ENCODE measurements at regions not wholly inside any gene's neighbourhood (a gene's known extent, or its start where the extent isn't known, plus 50 kb on each side); places are given as distances from the start of the nearest gene placed in this dataset.

- peak overlapping the region; percentile 49 for H2BK5ac ChIP-seq (ENCODE audit: low read depth, low read length, poor library complexity)
- H3K27me3 ChIP-seq (ENCODE audit: insufficient read depth, low read length) = no peaks in the 10 kb centered on the region
- no peak overlapping the region for H3K27ac ChIP-seq (ENCODE audit: low read depth, low read length)
- peak overlapping the region; percentile 91 for H2BK120ac ChIP-seq (ENCODE audit: insufficient read depth, low read length, poor library complexity)
- peak overlapping the region; percentile 61 for H4K12ac ChIP-seq (ENCODE audit: low read depth, low read length)
- peaks cover 11 to 18% of the 10 kb centered on the region in 2 experiments for H3K4me1 ChIP-seq (ENCODE audit: control insufficient read depth in 1 of 2, insufficient read depth in 2 of 2, low read length in 2 of 2)
- H3K18ac ChIP-seq (ENCODE audit: low read length) = peak overlapping the region; percentile 74
- H3K79me1 ChIP-seq (ENCODE audit: low read length) = peaks cover 7% of the 10 kb centered on the region
- no peaks in the 10 kb centered on the region for H3K9me3 ChIP-seq (ENCODE audit: insufficient read depth, low read depth, low read length)
- H3K4me3 ChIP-seq (ENCODE audit: low read depth, low read length) = no peak overlapping the region
- DNase-seq = no peak
- no peak overlapping the region for H3K4me2 ChIP-seq (ENCODE audit: low read length)
- H3K4ac ChIP-seq (ENCODE audit: low read depth, low read length) = peak overlapping the region; percentile 34
- H2BK12ac ChIP-seq (ENCODE audit: low read length) = peak overlapping the region; percentile 96
- H2AFZ ChIP-seq (ENCODE audit: insufficient read depth, low read length, poor library complexity) = peak overlapping the region; percentile 82
- WGBS (ENCODE audit: extremely low coverage, insufficient coverage, insufficient read length) = no CpG with 5 or more reads among the region's 6 CpGs
- no peak overlapping the region for H3K9ac ChIP-seq (ENCODE audit: low read length)
- peak overlapping the region; percentile 93 for H4K91ac ChIP-seq (ENCODE audit: low read depth, low read length)
- H3K14ac ChIP-seq (ENCODE audit: low read length) = peak overlapping the region; percentile 90
- H3K79me2 ChIP-seq (ENCODE audit: control insufficient read depth, insufficient read depth, low read length, poor library complexity) = peaks cover 5% of the 10 kb centered on the region
- no peaks in the 10 kb centered on the region for H3K36me3 ChIP-seq (ENCODE audit: control insufficient read depth in 1 of 2, insufficient read depth in 2 of 2, low read length in 2 of 2)
- H4K8ac ChIP-seq (ENCODE audit: low read depth, low read length) = peak overlapping the region; percentile 85
- H2AK5ac ChIP-seq (ENCODE audit: low read length) = peak overlapping the region; percentile 90
- H3K23ac ChIP-seq (ENCODE audit: low read length) = no peak overlapping the region
These were observed 97.2 kb downstream of the B3GNT2 start for GRCh38 chr2:62293151-62293489.

GRCh38 chr2:62292190-62292589 lies 96.3 kb downstream of the B3GNT2 start:
- Histone ChIP-seq H3K4me3 (ENCODE audit: low read depth, low read length) (no peak overlapping the region), H2BK5ac (ENCODE audit: low read depth, low read length, poor library complexity) (no peak overlapping the region), H4K12ac (ENCODE audit: low read depth, low read length) (no peak overlapping the region), H3K9ac (ENCODE audit: low read length) (no peak overlapping the region), H2BK12ac (ENCODE audit: low read length) (no peak overlapping the region), H3K23ac (ENCODE audit: low read length) (no peak overlapping the region), H4K8ac (ENCODE audit: low read depth, low read length) (no peak overlapping the region), H3K27me3 (ENCODE audit: insufficient read depth, low read length) (no peaks in the 10 kb centered on the region), H3K18ac (ENCODE audit: low read length) (no peak overlapping the region), H4K91ac (ENCODE audit: low read depth, low read length) (no peak overlapping the region), H3K4me1 (ENCODE audit: control insufficient read depth in 1 of 2, insufficient read depth in 2 of 2, low read length in 2 of 2) (peaks cover 11 to 18% of the 10 kb centered on the region in 2 experiments), H3K4ac (ENCODE audit: low read depth, low read length) (no peak overlapping the region), H2BK120ac (ENCODE audit: insufficient read depth, low read length, poor library complexity) (peak overlapping the region; percentile 25), H3K79me2 (ENCODE audit: control insufficient read depth, insufficient read depth, low read length, poor library complexity) (peaks cover 5% of the 10 kb centered on the region), H3K79me1 (ENCODE audit: low read length) (peaks cover 7% of the 10 kb centered on the region), H3K27ac (ENCODE audit: low read depth, low read length) (no peak overlapping the region), H3K4me2 (ENCODE audit: low read length) (no peak overlapping the region), H3K36me3 (ENCODE audit: control insufficient read depth in 1 of 2, insufficient read depth in 2 of 2, low read length in 2 of 2) (no peaks in the 10 kb centered on the region), H3K9me3 (ENCODE audit: insufficient read depth, low read depth, low read length) (no peaks in the 10 kb centered on the region), H2AK5ac (ENCODE audit: low read length) (no peak overlapping the region), H2AFZ (ENCODE audit: insufficient read depth, low read length, poor library complexity) (no peak overlapping the region), H3K14ac (ENCODE audit: low read length) (no peak overlapping the region)
- no CpG with 5 or more reads among the region's 4 CpGs for WGBS (ENCODE audit: extremely low coverage, insufficient coverage, insufficient read length)
- peak in 1 of 2 donors; percentile 54 for DNase-seq

GRCh38 chr2:62291517-62292137 lies 95.7 kb downstream of the B3GNT2 start:
- H4K91ac ChIP-seq (ENCODE audit: low read depth, low read length) = no peak overlapping the region
- H3K4ac ChIP-seq (ENCODE audit: low read depth, low read length) = no peak overlapping the region
- no peak overlapping the region for H3K18ac ChIP-seq (ENCODE audit: low read length)
- no peak overlapping the region for H3K27ac ChIP-seq (ENCODE audit: low read depth, low read length)
- no peak overlapping the region for H3K4me3 ChIP-seq (ENCODE audit: low read depth, low read length)
- no peak overlapping the region for H2BK120ac ChIP-seq (ENCODE audit: insufficient read depth, low read length, poor library complexity)
- H2BK5ac ChIP-seq (ENCODE audit: low read depth, low read length, poor library complexity) = no peak overlapping the region
- no peaks in the 10 kb centered on the region for H3K36me3 ChIP-seq (ENCODE audit: control insufficient read depth in 1 of 2, insufficient read depth in 2 of 2, low read length in 2 of 2)
- no peaks in the 10 kb centered on the region for H3K27me3 ChIP-seq (ENCODE audit: insufficient read depth, low read length)
- no peak overlapping the region for H4K8ac ChIP-seq (ENCODE audit: low read depth, low read length)
- no peak overlapping the region for H4K12ac ChIP-seq (ENCODE audit: low read depth, low read length)
- H3K4me1 ChIP-seq (ENCODE audit: control insufficient read depth in 1 of 2, insufficient read depth in 2 of 2, low read length in 2 of 2) = peaks cover 11 to 18% of the 10 kb centered on the region in 2 experiments
- H3K79me2 ChIP-seq (ENCODE audit: control insufficient read depth, insufficient read depth, low read length, poor library complexity) = peaks cover 5% of the 10 kb centered on the region
- H3K14ac ChIP-seq (ENCODE audit: low read length) = no peak overlapping the region
- H3K4me2 ChIP-seq (ENCODE audit: low read length) = no peak overlapping the region
- H3K9me3 ChIP-seq (ENCODE audit: insufficient read depth, low read depth, low read length) = no peaks in the 10 kb centered on the region
- H3K79me1 ChIP-seq (ENCODE audit: low read length) = peaks cover 7% of the 10 kb centered on the region
- no peak overlapping the region for H3K23ac ChIP-seq (ENCODE audit: low read length)
- peak in 1 of 2 donors; percentile 24 for DNase-seq
- H2AFZ ChIP-seq (ENCODE audit: insufficient read depth, low read length, poor library complexity) = no peak overlapping the region
- no peak overlapping the region for H3K9ac ChIP-seq (ENCODE audit: low read length)
- no peak overlapping the region for H2BK12ac ChIP-seq (ENCODE audit: low read length)
- H2AK5ac ChIP-seq (ENCODE audit: low read length) = no peak overlapping the region
- WGBS (ENCODE audit: extremely low coverage, insufficient coverage, insufficient read length) = no CpG with 5 or more reads among the region's 7 CpGs

GRCh38 chr2:62291052-62291451 lies 95.1 kb downstream of the B3GNT2 start:
- H2BK12ac ChIP-seq (ENCODE audit: low read length) = no peak overlapping the region
- no peak overlapping the region for H3K4me2 ChIP-seq (ENCODE audit: low read length)
- WGBS (ENCODE audit: extremely low coverage, insufficient coverage, insufficient read length) = no CpG with 5 or more reads among the region's 1 CpG
- H3K9ac ChIP-seq (ENCODE audit: low read length) = no peak overlapping the region
- DNase-seq = no peak
- no peak overlapping the region for H3K4ac ChIP-seq (ENCODE audit: low read depth, low read length)
- no peak overlapping the region for H2BK5ac ChIP-seq (ENCODE audit: low read depth, low read length, poor library complexity)
- no peak overlapping the region for H3K4me3 ChIP-seq (ENCODE audit: low read depth, low read length)
- no peak overlapping the region for H3K14ac ChIP-seq (ENCODE audit: low read length)
- peaks cover 11 to 18% of the 10 kb centered on the region in 2 experiments for H3K4me1 ChIP-seq (ENCODE audit: control insufficient read depth in 1 of 2, insufficient read depth in 2 of 2, low read length in 2 of 2)
- no peak overlapping the region for H4K12ac ChIP-seq (ENCODE audit: low read depth, low read length)
- H3K79me1 ChIP-seq (ENCODE audit: low read length) = peaks cover 7% of the 10 kb centered on the region
- H4K91ac ChIP-seq (ENCODE audit: low read depth, low read length) = no peak overlapping the region
- no peaks in the 10 kb centered on the region for H3K9me3 ChIP-seq (ENCODE audit: insufficient read depth, low read depth, low read length)
- peaks cover 5% of the 10 kb centered on the region for H3K79me2 ChIP-seq (ENCODE audit: control insufficient read depth, insufficient read depth, low read length, poor library complexity)
- no peak overlapping the region for H4K8ac ChIP-seq (ENCODE audit: low read depth, low read length)
- H3K18ac ChIP-seq (ENCODE audit: low read length) = no peak overlapping the region
- no peak overlapping the region for H2BK120ac ChIP-seq (ENCODE audit: insufficient read depth, low read length, poor library complexity)
- H3K36me3 ChIP-seq (ENCODE audit: control insufficient read depth in 1 of 2, insufficient read depth in 2 of 2, low read length in 2 of 2) = no peaks in the 10 kb centered on the region
- no peak overlapping the region for H2AFZ ChIP-seq (ENCODE audit: insufficient read depth, low read length, poor library complexity)
- no peaks in the 10 kb centered on the region for H3K27me3 ChIP-seq (ENCODE audit: insufficient read depth, low read length)
- no peak overlapping the region for H3K27ac ChIP-seq (ENCODE audit: low read depth, low read length)
- H2AK5ac ChIP-seq (ENCODE audit: low read length) = no peak overlapping the region
- H3K23ac ChIP-seq (ENCODE audit: low read length) = no peak overlapping the region

All from trophoblast cell (in vitro differentiated cells and primary cell).